GM12872 (cell line): ENCODE measurements at regions not wholly inside any gene's neighbourhood (a gene's known extent, or its start where the extent isn't known, plus 50 kb on each side); places are given as distances from the start of the nearest gene placed in this dataset.

Experiments
- CTCF ChIP-seq: IDR thresholded peaks from 3 replicates; pipeline ENCODE4 v1.5.1; 2011; ENCODE audit warnings: low read depth, mild to moderate bottlenecking, low read length, moderate library complexity; ENCODE audit not compliant: insufficient read depth

GRCh38 chr10:29732918-29733317 is 98.1 kb upstream of the SVIL start:
- no peak for TF ChIP-seq CTCF

- TF ChIP-seq CTCF: no peak
Measured at GRCh38 chr10:29731760-29732159, 97.0 kb upstream of the SVIL start.

GRCh38 chr10:29730969-29731368 is 96.2 kb upstream of the SVIL start:
- no peak for TF ChIP-seq CTCF

GRCh38 chr10:29730458-29730857 is 95.7 kb upstream of the SVIL start:
- no peak for TF ChIP-seq CTCF

- TF ChIP-seq CTCF: no peak
Measured at GRCh38 chr10:29728541-29729049, 93.8 kb upstream of the SVIL start.

- no peak for TF ChIP-seq CTCF
Measured at GRCh38 chr10:29725133-29725720, 90.5 kb upstream of the SVIL start.

GRCh38 chr10:29723726-29724125 is 89.0 kb upstream of the SVIL start:
- TF ChIP-seq CTCF: no peak
